Skeletal muscle tissue (tissue), 3 donors: ENCODE measurements at regions not wholly inside any gene's neighbourhood (a gene's known extent, or its start where the extent isn't known, plus 50 kb on each side); places are given as distances from the start of the nearest gene placed in this dataset.
"Not testable (repeated sequence)": the region's sequence is repeated elsewhere in the genome, so short reads cannot be mapped to it uniquely, and the experiment has no call there.

Experiments used
- H3K27ac ChIP-seq: one replicate; pipeline ENCODE4 v1.7.0; 2013; ENCODE audit warnings: mild to moderate bottlenecking, low read depth, low read length, inconsistent platforms
- H3K27me3 ChIP-seq, 3 donors: one replicate each; pipeline ENCODE4 v1.7.0; 2013; ENCODE audit warnings: low read length in 3 of 3; ENCODE audit not compliant: control insufficient read depth in 3 of 3, insufficient read depth in 3 of 3
- H3K36me3 ChIP-seq, 3 donors: one replicate each; pipeline ENCODE4 v1.7.0; 2013; ENCODE audit warnings: low read length in 3 of 3; ENCODE audit not compliant: control insufficient read depth in 3 of 3, insufficient read depth in 3 of 3
- H3K4me1 ChIP-seq, 3 donors: one replicate each; pipeline ENCODE4 v1.7.0; 2013; ENCODE audit warnings: low read length in 3 of 3, mild to moderate bottlenecking in 3 of 3; ENCODE audit not compliant: control insufficient read depth in 3 of 3, insufficient read depth in 3 of 3
- H3K4me3 ChIP-seq, 3 donors: one replicate each; pipeline ENCODE4 v1.7.0; 2013; ENCODE audit warnings: low read length in 3 of 3
- H3K9ac ChIP-seq, 3 donors: one replicate each; pipeline ENCODE4 v1.7.0; 2013; ENCODE audit warnings: low read length in 3 of 3, mild to moderate bottlenecking in 3 of 3, moderate library complexity in 2 of 3, low read depth in 1 of 3
- H3K9me3 ChIP-seq, 3 donors: one replicate each; pipeline ENCODE4 v1.7.0; 2013; ENCODE audit warnings: low read length in 3 of 3; ENCODE audit not compliant: control insufficient read depth in 3 of 3
- donor health status: Osteomylitis.

DNA sequence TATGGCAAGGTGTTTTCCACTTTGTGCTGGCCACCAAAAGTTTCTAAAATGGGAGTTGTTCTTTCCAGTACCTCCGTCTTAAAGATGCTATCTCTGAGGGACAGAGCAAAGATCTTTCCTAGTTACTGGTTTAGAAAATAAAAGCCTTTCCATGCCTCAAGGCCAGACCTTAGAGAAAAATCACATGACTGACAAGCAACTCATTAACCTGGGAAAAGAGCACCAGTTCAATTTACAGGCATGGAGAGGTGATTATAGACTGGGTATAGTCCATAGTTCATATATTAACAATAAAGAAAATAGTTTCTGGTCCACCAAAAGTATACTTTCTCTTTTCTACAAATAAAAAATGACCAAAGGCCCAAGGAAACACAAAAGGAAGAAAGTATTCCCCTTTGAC lies 230.7 kb downstream of the TOX3 start:
- H3K9ac ChIP-seq = no peak overlapping the region
- no peak overlapping the region for H3K4me3 ChIP-seq
- H3K27ac ChIP-seq = no peak overlapping the region
- no peaks in the 10 kb centered on the region for H3K27me3 ChIP-seq
- H3K36me3 ChIP-seq = no peaks in the 10 kb centered on the region
- H3K4me1 ChIP-seq = no peaks in the 10 kb centered on the region
- H3K9me3 ChIP-seq = no peaks in the 10 kb centered on the region

DNA sequence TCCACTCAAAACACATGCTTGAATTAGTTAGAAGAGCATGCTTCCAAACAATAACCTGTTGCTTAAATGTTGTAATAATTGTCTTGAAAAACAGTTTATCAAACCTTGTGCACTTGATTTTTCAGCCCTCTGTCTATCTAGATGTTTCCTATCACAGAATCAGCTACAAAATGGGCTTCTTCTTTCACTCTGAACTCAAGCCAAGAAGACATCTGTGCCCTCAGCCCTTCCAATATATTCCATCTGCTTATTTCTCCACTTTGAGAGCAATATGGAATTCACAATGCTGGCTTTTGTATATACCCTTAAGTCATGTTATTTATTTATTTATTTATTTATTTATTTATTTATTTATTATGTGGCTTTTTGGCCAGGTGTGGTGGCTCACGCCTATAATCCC lies 234.2 kb downstream of the TOX3 start:
- Histone ChIP-seq H3K36me3 (no peaks in the 10 kb centered on the region), H3K27ac (no peak overlapping the region), H3K27me3 (no peaks in the 10 kb centered on the region), H3K4me1 (no peaks in the 10 kb centered on the region), H3K9ac (no peak overlapping the region), H3K4me3 (no peak overlapping the region), H3K9me3 (no peaks in the 10 kb centered on the region)

DNA sequence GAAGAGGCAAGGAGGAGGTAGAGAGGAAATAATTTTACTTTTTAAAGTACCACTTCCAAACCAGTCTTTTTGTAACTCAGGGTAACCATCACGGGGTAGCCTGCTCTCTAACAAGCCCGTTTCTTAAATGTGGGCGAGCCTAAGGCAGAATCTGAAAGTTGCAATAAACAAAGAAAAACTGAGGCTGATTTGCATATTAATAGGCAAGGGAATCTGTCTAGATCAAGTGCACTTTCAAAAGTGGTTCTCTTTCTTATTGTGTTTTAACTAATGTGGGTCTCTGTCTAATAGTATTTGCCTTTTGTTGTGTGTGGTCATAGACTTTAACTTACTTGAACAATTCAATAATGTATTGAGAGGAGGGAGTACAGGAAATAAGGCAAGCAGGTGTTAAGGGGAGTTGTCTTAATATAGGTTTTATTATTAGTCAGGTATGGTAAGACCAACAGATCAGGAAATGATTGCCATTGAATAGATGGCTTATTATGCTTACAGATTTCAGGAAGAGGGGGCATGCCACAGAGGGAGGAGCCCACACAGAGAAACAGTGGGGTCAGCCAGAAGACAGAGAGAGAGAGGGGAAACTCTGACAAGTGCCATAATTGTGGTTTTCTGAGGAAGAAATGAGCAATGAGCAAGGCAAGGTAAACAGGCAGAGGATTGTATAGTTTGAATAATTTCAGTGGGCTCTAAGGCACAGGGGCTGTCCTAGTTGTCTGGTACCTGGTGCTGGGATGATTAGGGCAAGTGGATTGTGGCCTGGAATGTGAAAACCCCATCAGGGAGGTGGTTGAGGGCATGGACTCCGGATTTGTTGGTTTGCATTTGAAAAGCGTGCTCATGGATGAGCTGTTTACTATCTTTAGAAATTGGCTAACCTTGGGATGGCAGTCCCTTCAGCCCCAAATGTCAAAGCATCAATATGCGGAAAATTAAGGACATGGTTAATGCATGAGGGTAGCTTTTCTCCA lies 237.2 kb downstream of the TOX3 start:
- Histone ChIP-seq H3K4me1 (no peaks in the 10 kb centered on the region), H3K36me3 (no peaks in the 10 kb centered on the region), H3K27ac (no peak overlapping the region), H3K9ac (no peak overlapping the region), H3K4me3 (no peak overlapping the region), H3K27me3 (no peaks in the 10 kb centered on the region), H3K9me3 (no peaks in the 10 kb centered on the region)

DNA sequence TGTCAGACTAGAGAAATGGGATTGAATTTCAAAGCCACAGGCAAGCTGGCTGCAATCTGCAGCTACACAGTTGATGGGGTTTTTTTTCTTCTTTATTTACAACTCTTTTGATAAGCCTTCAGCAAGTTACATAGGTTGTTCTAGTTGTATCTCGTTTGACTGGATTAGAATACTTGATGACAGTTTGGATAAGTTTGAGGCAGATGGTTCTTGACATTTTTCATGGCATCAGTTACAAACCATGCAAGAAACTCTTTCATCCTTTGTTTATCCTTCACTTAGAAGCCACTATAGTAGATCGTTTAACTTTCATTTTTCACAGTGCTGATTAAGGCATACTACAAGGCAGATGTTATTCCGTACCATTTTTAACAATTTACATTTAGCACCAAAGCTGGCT lies 238.9 kb downstream of the TOX3 start:
- Histone ChIP-seq H3K9me3 (no peaks in the 10 kb centered on the region), H3K27me3 (no peaks in the 10 kb centered on the region), H3K4me1 (no peaks in the 10 kb centered on the region), H3K9ac (no peak overlapping the region), H3K27ac (no peak overlapping the region), H3K4me3 (no peak overlapping the region), H3K36me3 (no peaks in the 10 kb centered on the region)

DNA sequence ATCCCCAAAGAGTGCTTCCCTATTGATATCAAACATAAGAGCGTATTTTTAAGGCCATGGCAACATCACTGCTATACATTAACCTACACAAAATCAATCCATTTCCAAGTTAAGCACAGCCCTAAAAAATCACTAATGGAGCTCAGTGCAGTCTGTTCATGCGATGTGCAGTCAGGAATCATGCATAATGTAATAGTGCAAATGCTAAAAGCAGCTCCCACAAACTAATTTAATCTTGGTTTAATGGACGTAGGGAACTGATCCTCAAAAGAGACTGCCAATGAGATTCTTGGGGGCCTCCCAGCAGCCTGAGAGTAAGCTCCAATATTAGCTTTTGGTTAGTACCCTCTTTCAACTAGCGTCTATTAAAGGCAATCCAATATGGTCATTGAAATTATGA lies 245.9 kb downstream of the TOX3 start:
- Histone ChIP-seq H3K27ac (no peak overlapping the region), H3K4me1 (no peaks in the 10 kb centered on the region), H3K36me3 (no peaks in the 10 kb centered on the region), H3K9me3 (peaks cover 0 to 5% (median 4%) of the 10 kb centered on the region in 3 donors), H3K4me3 (no peak overlapping the region), H3K9ac (no peak overlapping the region), H3K27me3 (no peaks in the 10 kb centered on the region)

DNA sequence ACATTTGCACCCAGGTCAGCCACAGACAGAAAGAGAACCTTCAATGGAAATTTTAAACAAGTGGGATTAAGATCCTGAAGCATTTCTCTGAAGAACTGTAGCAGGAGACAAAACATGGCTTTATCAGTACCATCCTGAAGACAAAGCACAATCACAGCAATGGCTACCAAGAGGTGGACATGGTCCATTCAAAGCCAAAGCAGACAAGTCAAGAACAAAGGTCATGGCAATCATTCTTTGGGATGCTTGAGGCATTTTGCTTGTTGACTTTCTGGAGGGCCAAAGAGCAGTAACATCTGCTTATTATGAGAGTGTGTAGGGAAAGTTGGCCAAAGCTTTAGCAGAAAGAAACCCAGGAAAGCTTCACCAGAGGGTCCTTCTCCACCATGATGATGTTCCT lies 248.2 kb downstream of the TOX3 start:
- H3K9me3 ChIP-seq = peaks cover 0 to 5% (median 4%) of the 10 kb centered on the region in 3 donors
- H3K36me3 ChIP-seq = no peaks in the 10 kb centered on the region
- H3K9ac ChIP-seq = no peak overlapping the region
- no peaks in the 10 kb centered on the region for H3K4me1 ChIP-seq
- no peak overlapping the region for H3K4me3 ChIP-seq
- no peak overlapping the region for H3K27ac ChIP-seq
- H3K27me3 ChIP-seq = no peaks in the 10 kb centered on the region

DNA sequence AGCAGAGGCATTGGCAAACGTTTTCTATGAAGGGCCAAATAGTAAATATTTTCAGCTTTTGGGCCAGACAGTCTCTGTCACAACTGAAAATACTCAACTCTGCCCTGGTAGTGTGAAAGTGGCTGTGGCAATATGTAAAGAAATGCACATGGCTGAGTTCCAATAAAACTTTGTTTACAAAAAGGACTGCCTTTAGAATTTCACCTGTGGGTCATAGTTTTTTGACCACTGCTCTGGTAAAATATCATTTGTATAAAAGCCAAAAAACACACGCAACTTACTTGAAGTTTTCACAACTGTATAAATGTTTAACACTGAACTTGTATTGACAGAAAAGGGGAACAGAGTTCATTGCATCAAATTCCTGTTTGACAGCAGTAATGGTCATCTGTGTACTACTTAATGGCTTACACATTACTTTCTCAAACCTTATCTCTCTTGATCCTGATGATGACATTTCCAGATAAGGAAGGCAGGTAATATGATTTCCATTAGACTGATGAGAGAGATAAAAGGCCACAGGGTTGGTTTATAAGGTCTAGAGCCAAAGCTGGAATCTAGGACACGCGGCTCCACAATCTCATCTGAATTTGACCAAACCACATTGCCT lies 250.1 kb downstream of the TOX3 start:
- not testable (repeated sequence) for H3K27me3 ChIP-seq, H3K4me1 ChIP-seq, H3K9me3 ChIP-seq, H3K4me3 ChIP-seq, H3K9ac ChIP-seq, H3K36me3 ChIP-seq, H3K27ac ChIP-seq

DNA sequence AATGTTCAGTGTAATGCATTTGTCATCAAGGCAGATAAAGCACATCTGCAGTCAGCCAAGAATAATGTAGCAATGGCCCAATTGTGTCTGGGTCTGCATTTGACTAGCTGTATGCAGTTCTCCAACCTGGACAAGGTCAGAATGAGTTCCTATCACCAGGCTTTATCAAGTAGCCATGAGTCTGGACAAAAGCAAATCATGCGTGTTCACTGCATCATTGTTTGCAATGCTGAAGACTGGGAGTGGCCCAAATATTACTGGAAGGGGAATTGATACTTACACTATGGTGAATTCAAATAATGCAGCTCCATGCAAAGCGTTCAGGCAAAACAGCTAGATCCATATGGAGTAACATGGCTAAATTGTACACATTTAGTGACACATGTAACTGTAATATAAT lies 250.9 kb downstream of the TOX3 start:
- Histone ChIP-seq H3K9me3 (peaks cover 0 to 5% (median 4%) of the 10 kb centered on the region in 3 donors), H3K4me3 (no peak overlapping the region), H3K27ac (no peak overlapping the region), H3K4me1 (no peaks in the 10 kb centered on the region), H3K9ac (no peak overlapping the region), H3K27me3 (no peaks in the 10 kb centered on the region), H3K36me3 (no peaks in the 10 kb centered on the region)

DNA sequence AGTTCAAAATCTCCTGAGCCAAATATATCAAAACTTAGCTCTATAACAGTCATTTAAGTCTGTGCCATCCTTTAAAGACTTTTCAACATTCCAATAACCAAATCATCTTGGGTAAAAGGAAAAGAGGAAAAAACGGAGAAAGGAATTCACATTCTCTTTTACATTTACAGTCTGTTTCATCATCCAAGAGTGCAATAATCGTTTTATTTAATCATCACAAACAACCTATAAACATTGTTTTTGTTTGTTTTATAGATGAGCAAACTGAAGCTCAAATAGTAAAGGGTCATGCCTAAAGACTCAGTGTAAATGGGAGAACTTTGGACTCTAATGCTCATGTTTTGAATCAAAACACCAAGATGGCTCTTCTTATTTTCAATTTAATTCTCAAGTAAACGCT lies 252.3 kb downstream of the TOX3 start:
- H3K9me3 ChIP-seq = peaks cover 0 to 4% (median 2%) of the 10 kb centered on the region in 3 donors
- H3K36me3 ChIP-seq = no peaks in the 10 kb centered on the region
- no peak overlapping the region for H3K4me3 ChIP-seq
- no peak overlapping the region for H3K27ac ChIP-seq
- H3K27me3 ChIP-seq = no peaks in the 10 kb centered on the region
- H3K4me1 ChIP-seq = no peaks in the 10 kb centered on the region
- no peak overlapping the region for H3K9ac ChIP-seq

DNA sequence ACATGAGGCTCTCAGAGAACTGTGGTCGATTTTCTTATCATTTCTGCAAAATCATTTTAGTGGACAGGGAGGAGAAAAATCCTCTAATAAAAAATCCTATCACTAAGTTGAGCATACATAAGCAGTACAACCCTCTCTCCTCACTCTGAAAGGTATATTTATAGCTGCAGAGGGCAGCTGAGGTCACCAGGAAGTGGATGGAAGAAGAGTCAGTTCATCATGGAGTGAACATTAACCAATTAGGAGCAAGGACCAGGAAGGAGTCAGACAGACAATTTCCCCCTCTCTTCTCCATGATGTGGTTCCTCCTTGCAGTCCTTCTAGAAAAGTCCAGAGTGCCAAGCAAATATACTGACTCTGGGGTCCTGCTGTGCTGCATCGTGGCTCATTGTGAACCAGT lies 253.7 kb downstream of the TOX3 start:
- H3K27ac ChIP-seq = no peak overlapping the region
- no peaks in the 10 kb centered on the region for H3K9me3 ChIP-seq
- H3K36me3 ChIP-seq = no peaks in the 10 kb centered on the region
- H3K9ac ChIP-seq = no peak overlapping the region
- H3K27me3 ChIP-seq = no peaks in the 10 kb centered on the region
- no peak overlapping the region for H3K4me3 ChIP-seq
- no peaks in the 10 kb centered on the region for H3K4me1 ChIP-seq
